Stimulated activated naive CD8-positive, alpha-beta T cell treated with anti-CD3 and anti-CD28 coated beads, Interleukin-15, Interleukin-2, amounts not matched to agents 100 ng/mL and 50 ng/mL, for 24 hours (primary cell): ENCODE measurements at regions not wholly inside any gene's neighbourhood (a gene's known extent, or its start where the extent isn't known, plus 50 kb on each side); places are given as distances from the start of the nearest gene placed in this dataset.

Source experiments
- H3K27ac Mint-ChIP-seq: one replicate; pipeline ENCODE4 v1.8.0; 2021; ENCODE audit warnings: mild to moderate bottlenecking, mixed read lengths
- H3K27me3 Mint-ChIP-seq: one replicate; pipeline ENCODE4 v1.8.0; 2021; ENCODE audit warnings: mixed read lengths
- H3K36me3 Mint-ChIP-seq: one replicate; pipeline ENCODE4 v1.8.0; 2021; ENCODE audit warnings: low read depth, mixed read lengths
- H3K4me1 Mint-ChIP-seq: one replicate; pipeline ENCODE4 v1.8.0; 2021; ENCODE audit warnings: low read depth, mixed read lengths
- H3K4me3 Mint-ChIP-seq: one replicate; pipeline ENCODE4 v1.8.0; 2021; ENCODE audit warnings: mild to moderate bottlenecking, mixed read lengths
- H3K9me3 Mint-ChIP-seq: one replicate; pipeline ENCODE4 v1.8.0; 2021; ENCODE audit warnings: mixed read lengths

DNA sequence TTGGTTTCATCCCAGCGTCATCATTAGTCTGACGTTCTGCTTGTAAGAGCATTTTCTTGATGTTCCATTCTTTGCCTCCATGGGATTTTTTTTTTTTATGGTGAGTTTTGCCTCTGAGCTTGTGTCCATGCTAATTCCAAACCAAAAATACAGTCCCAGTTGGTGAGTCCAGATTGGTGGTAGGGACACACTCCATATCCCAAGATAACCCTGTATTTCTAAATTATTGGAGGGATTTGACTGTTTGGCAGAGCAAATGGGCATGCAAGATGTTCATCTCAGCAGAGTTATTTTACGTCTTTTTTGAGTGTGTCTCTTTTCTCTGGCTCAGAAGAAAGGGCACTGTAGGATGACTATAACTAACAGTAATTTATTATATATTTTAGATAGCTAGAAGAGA, 526.8 kb upstream of the CFAP20DC start:
- no peak overlapping the region for H3K4me3 Mint-ChIP-seq
- H3K27ac Mint-ChIP-seq = no peak overlapping the region
- peaks cover 3% of the 10 kb centered on the region for H3K4me1 Mint-ChIP-seq
- no peaks in the 10 kb centered on the region for H3K27me3 Mint-ChIP-seq
- H3K9me3 Mint-ChIP-seq = no peaks in the 10 kb centered on the region
- no peaks in the 10 kb centered on the region for H3K36me3 Mint-ChIP-seq

DNA sequence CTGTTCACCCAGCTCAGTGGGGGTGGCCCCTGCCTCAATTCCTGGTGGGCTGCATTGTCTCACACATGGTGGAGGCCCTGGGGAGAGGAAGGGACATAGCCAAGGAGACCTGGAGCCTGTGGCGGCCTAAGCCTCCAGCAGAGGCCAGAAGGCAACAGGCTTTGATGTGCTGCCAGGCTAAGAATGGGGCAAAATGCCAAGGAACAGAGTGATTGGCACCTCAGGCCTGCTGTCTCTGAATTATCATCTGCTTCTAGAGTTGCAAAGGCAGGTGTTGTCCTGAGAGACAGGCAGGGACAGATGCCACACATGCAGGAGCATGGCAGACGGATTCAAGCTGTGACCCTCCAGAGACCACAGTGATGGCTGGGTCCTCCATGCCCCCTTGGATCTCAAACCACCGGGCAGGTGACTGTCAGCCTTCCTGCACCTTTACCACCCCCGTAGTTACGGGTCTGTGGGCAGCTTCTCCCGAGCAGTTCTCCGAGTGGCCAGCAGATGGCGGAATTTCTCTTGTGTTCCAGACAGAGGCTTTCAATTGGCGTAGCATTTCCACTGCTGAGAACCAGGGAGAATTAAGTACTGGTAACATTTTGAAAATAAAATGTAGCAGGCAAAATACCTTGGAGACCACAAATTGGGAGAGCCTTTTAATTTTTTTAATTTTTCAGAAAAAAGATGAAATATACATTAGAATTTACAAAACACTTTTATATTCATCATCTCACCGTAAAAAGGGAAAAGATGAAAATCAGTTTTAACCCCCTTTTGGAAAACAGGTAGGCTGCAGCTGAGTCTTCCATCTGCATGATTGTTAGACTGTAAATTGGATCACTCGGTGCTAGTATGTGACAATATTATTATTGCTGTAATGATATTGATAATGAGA, 525.5 kb upstream of the CFAP20DC start:
- peaks cover 3% of the 10 kb centered on the region for H3K4me1 Mint-ChIP-seq
- H3K27ac Mint-ChIP-seq = no peak overlapping the region
- H3K9me3 Mint-ChIP-seq = no peaks in the 10 kb centered on the region
- no peaks in the 10 kb centered on the region for H3K36me3 Mint-ChIP-seq
- no peaks in the 10 kb centered on the region for H3K27me3 Mint-ChIP-seq
- no peak overlapping the region for H3K4me3 Mint-ChIP-seq

GRCh38 chr3:59573911-59574310, 524.1 kb upstream of the CFAP20DC start:
- Mint-ChIP-seq H3K4me3 (no peak overlapping the region), H3K9me3 (no peaks in the 10 kb centered on the region), H3K27ac (no peak overlapping the region), H3K4me1 (peaks cover 3% of the 10 kb centered on the region), H3K36me3 (no peaks in the 10 kb centered on the region), H3K27me3 (no peaks in the 10 kb centered on the region)

DNA sequence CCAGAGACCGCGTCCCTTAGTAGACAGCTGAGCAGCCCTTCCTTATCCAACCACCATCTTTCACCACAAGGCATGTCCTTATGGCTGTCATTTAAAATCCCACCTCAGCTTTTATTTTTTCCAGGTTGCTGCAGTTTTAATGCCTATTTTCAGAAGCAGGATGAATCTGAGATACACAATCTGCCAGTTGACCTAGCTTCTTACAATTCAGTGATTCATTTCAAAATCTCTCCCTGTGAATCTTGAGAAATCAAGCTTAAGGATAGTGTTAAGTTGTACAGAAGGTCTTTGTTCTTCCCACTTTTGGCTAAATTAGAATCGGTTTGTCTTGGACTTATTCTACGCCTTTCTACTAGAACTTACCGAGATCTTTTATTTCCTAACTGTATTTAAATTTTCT, 522.3 kb upstream of the CFAP20DC start:
- no peak overlapping the region for H3K27ac Mint-ChIP-seq
- peaks cover 4% of the 10 kb centered on the region for H3K4me1 Mint-ChIP-seq
- no peak overlapping the region for H3K4me3 Mint-ChIP-seq
- no peaks in the 10 kb centered on the region for H3K27me3 Mint-ChIP-seq
- no peaks in the 10 kb centered on the region for H3K9me3 Mint-ChIP-seq
- H3K36me3 Mint-ChIP-seq = no peaks in the 10 kb centered on the region

- Mint-ChIP-seq H3K27ac (no peak overlapping the region), H3K9me3 (no peaks in the 10 kb centered on the region), H3K4me1 (peaks cover 12% of the 10 kb centered on the region), H3K4me3 (no peak overlapping the region), H3K27me3 (no peaks in the 10 kb centered on the region), H3K36me3 (no peaks in the 10 kb centered on the region)
Observed at GRCh38 chr3:59570806-59571205, 521.0 kb upstream of the CFAP20DC start.

- Mint-ChIP-seq H3K27ac (no peak overlapping the region), H3K4me3 (no peak overlapping the region), H3K27me3 (no peaks in the 10 kb centered on the region), H3K9me3 (no peaks in the 10 kb centered on the region), H3K36me3 (no peaks in the 10 kb centered on the region), H3K4me1 (peaks cover 9% of the 10 kb centered on the region)
Observed at GRCh38 chr3:59567661-59568060, 517.8 kb upstream of the CFAP20DC start.

GRCh38 chr3:59566481-59566975, 516.7 kb upstream of the CFAP20DC start:
- Mint-ChIP-seq H3K27ac (no peak overlapping the region), H3K9me3 (no peaks in the 10 kb centered on the region), H3K4me1 (peaks cover 9% of the 10 kb centered on the region), H3K27me3 (no peaks in the 10 kb centered on the region), H3K4me3 (no peak overlapping the region), H3K36me3 (no peaks in the 10 kb centered on the region)

DNA sequence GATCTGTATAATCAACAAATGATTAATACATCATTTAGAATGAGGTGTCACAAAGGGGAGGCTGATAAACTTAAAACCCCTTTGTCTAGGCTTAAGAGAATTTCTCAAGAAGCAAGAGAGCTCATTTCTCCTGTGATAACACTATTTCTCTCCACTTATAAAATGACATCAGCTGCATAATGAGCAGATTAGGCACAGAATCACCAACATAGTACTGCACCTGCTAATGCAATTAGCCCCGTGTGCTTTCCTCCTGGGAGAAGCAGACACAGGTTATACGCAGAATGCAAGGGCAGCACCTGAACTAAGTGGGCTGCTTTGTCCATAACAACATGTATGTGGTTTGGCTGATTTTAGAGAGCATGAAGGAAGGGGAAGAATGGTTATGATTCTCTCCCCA, 515.3 kb upstream of the CFAP20DC start:
- Mint-ChIP-seq H3K9me3 (no peaks in the 10 kb centered on the region), H3K27me3 (no peaks in the 10 kb centered on the region), H3K36me3 (no peaks in the 10 kb centered on the region), H3K4me1 (peaks cover 18% of the 10 kb centered on the region), H3K27ac (no peak overlapping the region), H3K4me3 (no peak overlapping the region)

DNA sequence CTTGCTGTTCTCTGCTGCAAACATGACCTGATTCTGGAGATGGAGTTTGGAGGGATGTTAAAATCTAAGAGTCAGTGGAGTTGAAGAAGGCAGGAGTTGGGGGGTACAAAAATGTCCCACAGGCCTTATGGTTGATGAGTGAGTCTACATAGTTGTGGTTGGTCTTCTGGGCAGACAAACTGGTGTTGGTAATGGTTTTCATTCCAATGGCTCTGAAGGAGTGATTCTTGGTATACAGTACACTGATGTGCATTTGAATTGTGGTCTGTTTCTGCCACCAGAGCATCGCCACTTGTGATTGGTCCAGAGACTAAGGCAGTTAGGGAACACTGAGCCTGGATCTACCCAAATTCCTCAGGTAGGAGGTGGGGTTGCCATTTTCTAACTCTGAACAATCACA, 514.1 kb upstream of the CFAP20DC start:
- H3K36me3 Mint-ChIP-seq = no peaks in the 10 kb centered on the region
- H3K27ac Mint-ChIP-seq = no peak overlapping the region
- peaks cover 29% of the 10 kb centered on the region for H3K4me1 Mint-ChIP-seq
- no peak overlapping the region for H3K4me3 Mint-ChIP-seq
- H3K9me3 Mint-ChIP-seq = no peaks in the 10 kb centered on the region
- no peaks in the 10 kb centered on the region for H3K27me3 Mint-ChIP-seq

DNA sequence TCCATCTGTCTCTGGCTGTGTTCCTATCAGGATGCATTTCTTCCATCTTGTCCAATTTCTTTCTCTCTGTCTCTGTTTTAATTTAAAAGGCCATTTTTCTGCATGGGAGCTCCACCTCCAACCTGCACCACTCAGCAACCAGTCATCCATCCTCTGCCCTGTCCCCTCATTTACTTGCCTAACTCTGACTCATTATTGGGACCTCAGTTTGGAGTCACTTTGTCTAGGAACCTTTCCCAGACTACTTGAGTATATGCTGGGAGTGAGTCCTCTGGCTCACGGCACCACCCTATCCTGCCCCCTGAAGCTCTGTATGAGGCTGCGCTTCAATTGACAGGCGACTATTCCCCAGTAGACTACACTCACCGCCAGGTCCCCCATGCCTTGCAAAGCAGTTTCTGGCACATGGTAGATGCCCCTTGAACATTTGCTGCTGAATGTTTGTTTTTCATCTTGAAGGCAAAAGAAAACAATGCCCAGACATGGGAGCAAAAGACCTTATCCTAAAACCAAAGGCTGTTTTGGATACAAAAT, 513.3 kb upstream of the CFAP20DC start:
- Mint-ChIP-seq H3K36me3 (no peaks in the 10 kb centered on the region), H3K27me3 (no peaks in the 10 kb centered on the region), H3K27ac (no peak overlapping the region), H3K4me3 (no peak overlapping the region), H3K9me3 (no peaks in the 10 kb centered on the region), H3K4me1 (peaks cover 33% of the 10 kb centered on the region)

DNA sequence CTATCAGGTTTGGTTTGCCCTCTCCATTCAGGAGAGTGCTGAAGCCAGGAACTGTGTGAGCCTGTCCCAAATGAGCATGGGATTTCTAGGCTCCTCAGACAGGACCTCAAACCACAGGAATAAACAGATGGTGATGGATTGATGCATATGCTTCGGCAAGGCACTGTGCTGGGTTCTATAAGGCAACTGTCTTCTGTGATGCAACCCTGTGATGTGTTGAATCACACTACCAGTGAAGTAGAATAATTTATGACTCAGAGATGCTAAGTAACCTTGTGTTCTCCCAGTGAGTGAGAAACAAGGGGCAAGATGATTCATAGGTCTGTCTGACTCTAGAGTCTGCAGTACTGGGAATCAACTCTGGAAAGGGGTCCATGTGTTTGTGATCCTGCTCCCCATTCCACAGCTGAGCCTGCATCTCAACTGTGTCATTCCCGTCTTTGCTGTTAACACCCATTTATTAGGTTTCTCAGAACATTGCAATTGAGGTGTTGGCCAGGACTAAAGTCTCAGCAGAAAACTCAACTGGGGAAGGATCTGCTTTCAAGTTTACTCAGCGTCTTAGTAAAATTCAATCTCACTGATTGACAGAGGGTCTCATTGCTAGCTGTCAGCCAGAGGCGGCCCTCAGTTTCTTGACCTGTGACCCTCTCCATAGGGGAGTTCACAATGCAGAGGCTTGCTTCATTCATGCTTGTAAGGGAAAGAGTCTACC, 510.1 kb upstream of the CFAP20DC start:
- peak overlapping the region; percentile 89 for H3K27ac Mint-ChIP-seq

GRCh38 chr3:59558906-59559720, 509.3 kb upstream of the CFAP20DC start:
- Mint-ChIP-seq H3K27me3 (no peaks in the 10 kb centered on the region), H3K27ac (peak overlapping the region; percentile 89), H3K4me1 (peaks cover 24% of the 10 kb centered on the region), H3K4me3 (no peak overlapping the region), H3K36me3 (no peaks in the 10 kb centered on the region), H3K9me3 (no peaks in the 10 kb centered on the region)

More for the DNA sequence above, 510.1 kb upstream of the CFAP20DC start:
- Mint-ChIP-seq H3K27me3 (no peaks in the 10 kb centered on the region), H3K4me1 (peaks cover 24% of the 10 kb centered on the region), H3K36me3 (no peaks in the 10 kb centered on the region), H3K9me3 (no peaks in the 10 kb centered on the region), H3K4me3 (no peak overlapping the region)

DNA sequence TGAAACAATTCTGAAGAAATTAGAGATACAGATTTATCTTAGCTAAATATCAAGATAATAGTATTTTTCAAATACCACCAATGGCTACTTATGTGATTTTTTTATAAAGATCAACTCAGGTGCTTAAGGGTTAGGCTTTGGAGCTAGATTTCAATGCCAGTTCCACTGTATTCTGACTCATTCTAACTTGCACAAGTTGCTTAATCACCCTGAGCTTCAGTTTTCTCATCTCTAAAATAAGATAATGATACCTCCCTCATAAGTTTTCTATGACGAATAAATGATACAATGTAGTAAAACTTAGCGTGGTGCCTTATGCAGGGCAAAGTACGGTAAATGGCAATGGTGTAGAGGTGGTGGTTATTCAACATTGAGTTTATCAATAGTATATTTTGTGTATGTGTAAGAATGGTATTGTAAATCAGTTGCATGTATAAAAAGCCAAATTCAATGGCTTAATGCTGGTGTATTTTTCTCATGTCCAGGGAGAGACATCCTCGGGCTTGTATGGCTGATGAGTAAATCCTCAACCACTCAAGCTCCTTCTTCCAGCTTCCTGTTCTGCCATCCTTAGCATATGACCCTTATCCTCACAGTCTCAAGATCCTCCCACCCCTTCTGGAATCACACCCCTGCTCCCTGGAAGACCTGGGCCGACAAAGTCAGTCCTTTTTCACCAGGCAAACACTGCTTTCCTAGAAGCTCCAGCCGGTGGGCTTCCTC, 505.9 kb upstream of the CFAP20DC start:
- Mint-ChIP-seq H3K27me3 (no peaks in the 10 kb centered on the region), H3K9me3 (no peaks in the 10 kb centered on the region), H3K27ac (no peak overlapping the region), H3K4me3 (no peak overlapping the region), H3K4me1 (peaks cover 22% of the 10 kb centered on the region), H3K36me3 (no peaks in the 10 kb centered on the region)

DNA sequence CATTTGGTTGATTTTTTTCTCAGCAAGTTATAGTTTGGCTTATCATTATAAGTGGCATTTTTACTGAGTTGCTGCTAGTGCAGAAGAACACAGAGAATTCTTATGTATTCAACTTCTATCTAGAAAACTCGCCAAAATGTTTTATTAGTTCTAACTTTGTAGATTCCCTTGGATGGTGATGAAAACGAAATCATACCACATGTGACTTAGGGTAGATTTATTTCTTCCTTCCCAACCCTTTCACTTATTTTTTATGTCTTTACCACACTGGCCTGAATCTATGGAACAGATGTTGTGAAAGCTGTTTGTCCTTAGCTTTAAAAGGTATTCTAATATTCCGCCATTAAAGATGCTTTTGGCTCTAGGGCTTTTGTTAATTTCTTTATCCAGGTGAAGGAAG, 503.3 kb upstream of the CFAP20DC start:
- Mint-ChIP-seq H3K36me3 (no peaks in the 10 kb centered on the region), H3K4me3 (no peak overlapping the region), H3K27me3 (no peaks in the 10 kb centered on the region), H3K4me1 (no peaks in the 10 kb centered on the region), H3K27ac (no peak overlapping the region), H3K9me3 (no peaks in the 10 kb centered on the region)
